ENCODE measurements at regions not wholly inside any gene's neighbourhood (a gene's known extent, or its start where the extent isn't known, plus 50 kb on each side); places are given as distances from the start of the nearest gene placed in this dataset.

- DNase-seq, result no peak
Measured at GRCh38 chr3:106809041-106809440, 568.2 kb upstream of the CCDC54 start.

- no peak for DNase-seq
Measured at GRCh38 chr3:106809623-106810299, 567.5 kb upstream of the CCDC54 start.

GRCh38 chr3:106810300-106810875 lies 566.9 kb upstream of the CCDC54 start:
- DNase-seq, result no peak

- DNase-seq, result no peak
Measured at GRCh38 chr3:106811376-106811775, 565.9 kb upstream of the CCDC54 start.

GRCh38 chr3:106813742-106814141 lies 563.5 kb upstream of the CCDC54 start:
- DNase-seq, result no peak

- DNase-seq, result no peak
Measured at GRCh38 chr3:106814231-106814630, 563.0 kb upstream of the CCDC54 start.

GRCh38 chr3:106816838-106817237 lies 560.4 kb upstream of the CCDC54 start:
- DNase-seq, result no peak

GRCh38 chr3:106817706-106818105 lies 559.5 kb upstream of the CCDC54 start:
- DNase-seq, result no peak

GRCh38 chr3:106819440-106819839 lies 557.8 kb upstream of the CCDC54 start:
- DNase-seq, result no peak

- no peak for DNase-seq
Measured at GRCh38 chr3:106820726-106821362, 556.4 kb upstream of the CCDC54 start.

- no peak for DNase-seq
Measured at GRCh38 chr3:106821801-106822200, 555.4 kb upstream of the CCDC54 start.

- no peak for DNase-seq
Measured at GRCh38 chr3:106822204-106822603, 555.0 kb upstream of the CCDC54 start.

GRCh38 chr3:106823701-106824100 lies 553.5 kb upstream of the CCDC54 start:
- no peak for DNase-seq

- DNase-seq, result no peak
Measured at GRCh38 chr3:106824856-106825255, 552.4 kb upstream of the CCDC54 start.

GRCh38 chr3:106825962-106826605 lies 551.2 kb upstream of the CCDC54 start:
- DNase-seq, result no peak

- no peak for DNase-seq
Measured at GRCh38 chr3:106826791-106827311, 550.4 kb upstream of the CCDC54 start.

GRCh38 chr3:106827515-106828213 lies 549.6 kb upstream of the CCDC54 start:
- no peak for DNase-seq

- DNase-seq, result no peak
Measured at GRCh38 chr3:106829206-106829605, 548.0 kb upstream of the CCDC54 start.

- no peak for DNase-seq
Measured at GRCh38 chr3:106830334-106830733, 546.9 kb upstream of the CCDC54 start.

- no peak for DNase-seq
Measured at GRCh38 chr3:106836906-106837305, 540.3 kb upstream of the CCDC54 start.

- DNase-seq, result no peak
Measured at GRCh38 chr3:106837616-106838015, 539.6 kb upstream of the CCDC54 start.

GRCh38 chr3:106839576-106840280 lies 537.5 kb upstream of the CCDC54 start:
- DNase-seq, result no peak
